Nephron progenitor cell (in vitro differentiated cells): ENCODE measurements at regions not wholly inside any gene's neighbourhood (a gene's known extent, or its start where the extent isn't known, plus 50 kb on each side); places are given as distances from the start of the nearest gene placed in this dataset.
"Not testable (repeated sequence)": the region's sequence is repeated elsewhere in the genome, so short reads cannot be mapped to it uniquely, and the experiment has no call there.

Experiments used
- DNase-seq: peaks from one replicate; pipeline ENCODE4 v3.0.0; 2021
- H3K27ac Mint-ChIP-seq: 2 replicates; pipeline ENCODE4 v1.8.0; 2021; ENCODE audit warnings: mild to moderate bottlenecking, moderate library complexity, mixed read lengths
- H3K27me3 Mint-ChIP-seq: 2 replicates; pipeline ENCODE4 v1.8.0; 2021; ENCODE audit warnings: mild to moderate bottlenecking, low read depth, mixed read lengths; ENCODE audit not compliant: poor library complexity
- H3K36me3 Mint-ChIP-seq: 2 replicates; pipeline ENCODE4 v1.8.0; 2021; ENCODE audit warnings: low read depth, mixed read lengths
- H3K4me1 Mint-ChIP-seq: 2 replicates; pipeline ENCODE4 v1.8.0; 2021; ENCODE audit warnings: mixed read lengths
- H3K4me3 Mint-ChIP-seq: 2 replicates; pipeline ENCODE4 v1.8.0; 2021; ENCODE audit warnings: mild to moderate bottlenecking, moderate library complexity, mixed read lengths
- H3K9me3 Mint-ChIP-seq: 2 replicates; pipeline ENCODE4 v1.8.0; 2021; ENCODE audit warnings: mild to moderate bottlenecking, moderate library complexity, mixed read lengths
- CTCF ChIP-seq: fragments of 200-600 bp; sonication (generic); IDR thresholded peaks from 2 replicates; pipeline ENCODE4 v1.5.0; 2021; ENCODE audit warnings: antibody characterized with exemption

DNA sequence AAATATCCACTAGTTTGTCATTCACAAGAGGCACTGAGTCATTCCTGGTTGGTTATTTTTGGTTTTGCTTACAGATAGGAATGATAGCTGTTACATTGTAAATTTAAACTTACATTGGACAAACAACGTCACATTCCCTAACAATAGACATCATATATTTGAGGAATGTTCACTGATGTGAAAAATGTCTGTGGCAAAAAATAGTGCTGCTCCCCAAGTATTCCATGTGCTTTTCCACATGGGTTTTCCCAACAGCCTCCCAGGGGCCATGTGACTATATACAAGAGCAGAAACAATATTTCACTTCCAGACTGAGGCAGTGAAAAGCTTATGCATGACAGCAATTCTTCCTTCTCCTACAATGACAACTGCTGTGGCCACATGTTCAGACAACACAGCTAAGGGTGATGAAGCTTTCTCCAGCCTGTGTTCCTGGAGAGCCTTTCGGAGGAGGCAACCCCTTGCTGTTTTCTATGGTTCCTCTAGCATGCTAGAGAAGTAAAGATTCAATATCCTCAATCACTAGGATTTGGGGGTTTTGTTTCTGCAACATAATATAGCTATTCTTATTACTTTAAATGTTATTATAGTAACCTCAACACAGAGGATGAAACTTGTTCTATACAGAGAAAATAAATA lies 202.7 kb downstream of the PTH2R start:
- peak overlapping the region; percentile 41 for H3K27ac Mint-ChIP-seq

GRCh38 chr2:208615675-208616074 lies 209.1 kb downstream of the PTH2R start:
- H3K4me3 Mint-ChIP-seq, H3K27me3 Mint-ChIP-seq, DNase-seq, H3K4me1 Mint-ChIP-seq, H3K27ac Mint-ChIP-seq, H3K36me3 Mint-ChIP-seq: not testable (repeated sequence)
- H3K9me3 Mint-ChIP-seq = peaks cover 23% of the 10 kb centered on the region

More for the DNA sequence above, 202.7 kb downstream of the PTH2R start:
- peaks cover 4% of the 10 kb centered on the region for H3K27me3 Mint-ChIP-seq
- no peak for DNase-seq
- H3K4me1 Mint-ChIP-seq = peaks cover 10% of the 10 kb centered on the region
- peaks cover 23% of the 10 kb centered on the region for H3K9me3 Mint-ChIP-seq
- H3K36me3 Mint-ChIP-seq = no peaks in the 10 kb centered on the region
- no peak for TF ChIP-seq CTCF
- H3K4me3 Mint-ChIP-seq = no peak overlapping the region

GRCh38 chr2:208618220-208618619 lies 211.6 kb downstream of the PTH2R start:
- H3K27ac Mint-ChIP-seq = no peak overlapping the region
- no peak for DNase-seq
- peaks cover 4% of the 10 kb centered on the region for H3K27me3 Mint-ChIP-seq
- TF ChIP-seq CTCF = no peak
- no peaks in the 10 kb centered on the region for H3K36me3 Mint-ChIP-seq
- H3K4me1 Mint-ChIP-seq = peaks cover 6% of the 10 kb centered on the region
- H3K4me3 Mint-ChIP-seq = no peak overlapping the region
- H3K9me3 Mint-ChIP-seq = peaks cover 6% of the 10 kb centered on the region

GRCh38 chr2:208619993-208620392 lies 213.4 kb downstream of the PTH2R start:
- peaks cover 4% of the 10 kb centered on the region for H3K27me3 Mint-ChIP-seq
- no peak overlapping the region for H3K27ac Mint-ChIP-seq
- H3K4me1 Mint-ChIP-seq = peaks cover 5% of the 10 kb centered on the region
- no peak for DNase-seq
- H3K9me3 Mint-ChIP-seq = no peaks in the 10 kb centered on the region
- H3K4me3 Mint-ChIP-seq = no peak overlapping the region
- no peaks in the 10 kb centered on the region for H3K36me3 Mint-ChIP-seq
- TF ChIP-seq CTCF = no peak

GRCh38 chr2:208620487-208620978 lies 213.9 kb downstream of the PTH2R start:
- Mint-ChIP-seq H3K4me1 (no peaks in the 10 kb centered on the region), H3K36me3 (no peaks in the 10 kb centered on the region)
- no peak for TF ChIP-seq CTCF

GRCh38 chr2:208627110-208627884 lies 220.7 kb downstream of the PTH2R start:
- Mint-ChIP-seq H3K4me1 (no peaks in the 10 kb centered on the region), H3K36me3 (no peaks in the 10 kb centered on the region), H3K27me3 (peaks cover 2% of the 10 kb centered on the region), H3K9me3 (no peaks in the 10 kb centered on the region), H3K27ac (no peak overlapping the region), H3K4me3 (no peak overlapping the region)
- no peak for TF ChIP-seq CTCF
- no peak for DNase-seq

More at GRCh38 chr2:208620487-208620978, 213.9 kb downstream of the PTH2R start:
- Mint-ChIP-seq H3K4me3 (no peak overlapping the region), H3K27me3 (peaks cover under 1% of the 10 kb centered on the region), H3K27ac (no peak overlapping the region), H3K9me3 (no peaks in the 10 kb centered on the region)
- no peak for DNase-seq
